CD14-positive monocyte (primary cell): ENCODE measurements at regions not wholly inside any gene's neighbourhood (a gene's known extent, or its start where the extent isn't known, plus 50 kb on each side); places are given as distances from the start of the nearest gene placed in this dataset.

Experiments
- DNase-seq, 3 donors: peaks; one replicate each; pipeline ENCODE4 v3.0.0-alpha.2; 2011 to 2022
- H2AFZ ChIP-seq: 2 replicates; pipeline ENCODE4 v1.6.0; 2012; ENCODE audit warnings: mild to moderate bottlenecking, low read depth, low read length, inconsistent platforms; ENCODE audit not compliant: insufficient read depth, poor library complexity, severe bottlenecking
- H3K27ac ChIP-seq, 2 donors: 1 replicate in 1 of 2; 2 replicates in 1 of 2; pipeline ENCODE4 v1.5.1; 2012 to 2013; ENCODE audit warnings: low read length in 2 of 2, control low read depth in 1 of 2, inconsistent platforms in 1 of 2, low read depth in 1 of 2, mild to moderate bottlenecking in 1 of 2
- H3K27me3 ChIP-seq, 2 donors: one replicate each; pipeline versions ENCODE4 v1.6.0 to v1.6.1; 2011 to 2013; ENCODE audit warnings: low read length in 2 of 2; ENCODE audit not compliant: control insufficient read depth in 2 of 2, insufficient read depth in 2 of 2
- H3K36me3 ChIP-seq, 2 donors: replicated peaks in 1 of 2; 1 replicate in 1 of 2; 2 replicates in 1 of 2; pipeline versions ENCODE4 v1.5.1 to v1.6.1; 2012 to 2013; ENCODE audit warnings: low read length in 2 of 2, control low read depth in 1 of 2, inconsistent platforms in 1 of 2, mild to moderate bottlenecking in 1 of 2; ENCODE audit not compliant: insufficient read depth in 2 of 2, control insufficient read depth in 1 of 2
- H3K4me1 ChIP-seq, 2 donors: 1 replicate in 1 of 2; 2 replicates in 1 of 2; pipeline versions ENCODE4 v1.5.1 to v1.6.1; 2012 to 2013; ENCODE audit warnings: low read length in 2 of 2, control low read depth in 1 of 2, inconsistent platforms in 1 of 2, mild to moderate bottlenecking in 1 of 2, moderate library complexity in 1 of 2; ENCODE audit not compliant: insufficient read depth in 2 of 2, control insufficient read depth in 1 of 2
- H3K4me2 ChIP-seq: replicated peaks from 2 replicates; pipeline ENCODE3; 2012; ENCODE audit warnings: low read length, moderate library complexity, mild to moderate bottlenecking; ENCODE audit not compliant: poor library complexity, severe bottlenecking; ENCODE audit errors: extremely low read depth
- H3K4me3 ChIP-seq, 3 experiments: fragments of 200-600 bp in 1 of 3; sonication (generic) in 1 of 3; replicated peaks in 1 of 3; 1 replicate in 2 of 3; 2 replicates in 1 of 3; pipeline ENCODE4 v1.5.1; 2011 to 2013; ENCODE audit warnings: low read length in 3 of 3, mild to moderate bottlenecking in 3 of 3, control low read depth in 2 of 3, low read depth in 2 of 3, inconsistent platforms in 1 of 3, moderate library complexity in 1 of 3
- H3K79me2 ChIP-seq: 2 replicates; pipeline ENCODE4 v1.6.0; 2012; ENCODE audit warnings: mild to moderate bottlenecking, control low read depth, inconsistent platforms, low read length, moderate library complexity; ENCODE audit not compliant: insufficient read depth
- H3K9ac ChIP-seq: 2 replicates; pipeline ENCODE4 v1.6.0; 2017; ENCODE audit warnings: low read length, mild to moderate bottlenecking; ENCODE audit not compliant: insufficient read depth, poor library complexity, severe bottlenecking
- H3K9me3 ChIP-seq, 2 donors: replicated peaks in 1 of 2; 1 replicate in 1 of 2; 2 replicates in 1 of 2; pipeline versions ENCODE4 v1.5.1 to v1.6.1; 2012 to 2013; ENCODE audit warnings: low read length in 2 of 2, control low read depth in 1 of 2; ENCODE audit not compliant: control insufficient read depth in 1 of 2, insufficient read depth in 1 of 2
- H4K20me1 ChIP-seq: 2 replicates; pipeline ENCODE4 v1.6.0; 2012; ENCODE audit warnings: mild to moderate bottlenecking, low read length, control low read depth, moderate library complexity; ENCODE audit not compliant: insufficient read depth
- H3K27ac Mint-ChIP-seq, 7 donors: one replicate each; pipeline ENCODE4 v1.8.0; 2020; ENCODE audit warnings: mild to moderate bottlenecking in 7 of 7, mixed read lengths in 7 of 7, moderate library complexity in 6 of 7, inconsistent platforms in 2 of 7
- H3K27me3 Mint-ChIP-seq, 3 donors: one replicate each; pipeline ENCODE4 v1.8.0; 2021 to 2022; ENCODE audit warnings: low read depth in 3 of 3, mild to moderate bottlenecking in 3 of 3, mixed read lengths in 3 of 3, moderate library complexity in 3 of 3, inconsistent platforms in 1 of 3
- H3K36me3 Mint-ChIP-seq, 2 donors: one replicate each; pipeline ENCODE4 v1.8.0; 2020; ENCODE audit warnings: mixed read lengths in 2 of 2, inconsistent platforms in 1 of 2, mild to moderate bottlenecking in 1 of 2
- H3K4me1 Mint-ChIP-seq: one replicate; pipeline ENCODE4 v1.8.0; 2020; ENCODE audit warnings: mild to moderate bottlenecking, mixed read lengths
- H3K4me3 Mint-ChIP-seq, 2 donors: one replicate each; pipeline ENCODE4 v1.8.0; 2020; ENCODE audit warnings: mild to moderate bottlenecking in 2 of 2, mixed read lengths in 2 of 2, moderate library complexity in 1 of 2
- H3K9me3 Mint-ChIP-seq, 7 donors: one replicate each; pipeline ENCODE4 v1.8.0; 2020 to 2022; ENCODE audit warnings: mixed read lengths in 7 of 7, mild to moderate bottlenecking in 6 of 7, moderate library complexity in 6 of 7, inconsistent platforms in 2 of 7
- CTCF ChIP-seq: fragments of 200-600 bp; IDR thresholded peaks from one replicate; pipeline ENCODE4 v1.8.0; 2022; ENCODE audit warnings: antibody characterized with exemption, mild to moderate bottlenecking
- WGBS: methylation state at CpG from one replicate; pipeline ENCODE4 v1.1.5; 2013; ENCODE audit warnings: missing lambda C conversion rate; ENCODE audit not compliant: insufficient coverage; 5-methylcytosine and 5-hydroxymethylcytosine counted together
- intact Hi-C, 2 donors: fragments of 100-400 bp; cut with micrococcal nuclease; formaldehyde crosslinking; loops; one replicate each; pipeline versions ENCODE4 v1.15.0 to v1.15.1; 2023

GRCh38 chr13:106736941-106737340, 169.0 kb upstream of the ARGLU1 start:
- H3K4me1 Mint-ChIP-seq = no peaks in the 10 kb centered on the region
- H3K4me2 ChIP-seq = no peak overlapping the region
- H3K36me3 Mint-ChIP-seq = no peaks in the 10 kb centered on the region
- H3K79me2 ChIP-seq = no peaks in the 10 kb centered on the region
- H3K27me3 ChIP-seq = no peaks in the 10 kb centered on the region
- H3K4me3 ChIP-seq = no peak overlapping the region
- no peak overlapping the region for H2AFZ ChIP-seq
- peak overlapping the region in 1 of 7 donors; percentile 13 for H3K27ac Mint-ChIP-seq
- no peaks in the 10 kb centered on the region for H3K36me3 ChIP-seq
- H3K4me1 ChIP-seq = no peaks in the 10 kb centered on the region
- H3K9ac ChIP-seq = no peak overlapping the region
- peaks cover 16 to 23% of the 10 kb centered on the region in 2 donors for H3K9me3 ChIP-seq
- no peak overlapping the region for H3K27ac ChIP-seq
- H4K20me1 ChIP-seq = no peaks in the 10 kb centered on the region
- no peak for DNase-seq
- no peak for TF ChIP-seq CTCF
- peaks cover 8 to 23% (median 14%) of the 10 kb centered on the region in 7 donors for H3K9me3 Mint-ChIP-seq
- no peak overlapping the region for H3K4me3 Mint-ChIP-seq
- H3K27me3 Mint-ChIP-seq = peaks cover 0 to 2% (median 2%) of the 10 kb centered on the region in 3 donors
- intact Hi-C loops = no loop called here
- WGBS = 100% methylated on average over 4 of the region's 12 CpGs

GRCh38 chr13:106734198-106734597, 166.3 kb upstream of the ARGLU1 start:
- Mint-ChIP-seq H3K27me3 (peaks cover 0 to 2% (median 2%) of the 10 kb centered on the region in 3 donors), H3K9me3 (peaks cover 8 to 25% (median 14%) of the 10 kb centered on the region in 7 donors), H3K4me1 (no peaks in the 10 kb centered on the region), H3K4me3 (no peak overlapping the region), H3K27ac (no peak overlapping the region), H3K36me3 (no peaks in the 10 kb centered on the region)
- no peak overlapping the region for H3K27ac ChIP-seq
- 93% methylated on average over 4 of the region's 6 CpGs for WGBS
- no peak overlapping the region for H2AFZ ChIP-seq
- H3K27me3 ChIP-seq = no peaks in the 10 kb centered on the region
- H3K9me3 ChIP-seq = peaks cover 16 to 23% of the 10 kb centered on the region in 2 donors
- no peaks in the 10 kb centered on the region for H4K20me1 ChIP-seq
- H3K36me3 ChIP-seq = no peaks in the 10 kb centered on the region
- H3K4me2 ChIP-seq = no peak overlapping the region
- no peak for DNase-seq
- H3K9ac ChIP-seq = no peak overlapping the region
- no peaks in the 10 kb centered on the region for H3K79me2 ChIP-seq
- intact Hi-C loops = no loop called here
- H3K4me1 ChIP-seq = no peaks in the 10 kb centered on the region
- TF ChIP-seq CTCF = no peak
- no peak overlapping the region for H3K4me3 ChIP-seq
